ENCODE measurements at regions not wholly inside any gene's neighbourhood (a gene's known extent, or its start where the extent isn't known, plus 50 kb on each side); places are given as distances from the start of the nearest gene placed in this dataset.

- Histone ChIP-seq H3K9ac (no peak overlapping the region), H3K4me3 (ENCODE audit: low read depth in 2 of 2, low read length in 1 of 2) (no peak overlapping the region), H3K9me2 (no peaks in the 10 kb centered on the region), H2AFZ (ENCODE audit: low read depth) (no peak overlapping the region), H3K27me3 (ENCODE audit: insufficient read depth) (no peaks in the 10 kb centered on the region), H4K20me1 (ENCODE audit: insufficient read depth) (no peaks in the 10 kb centered on the region), H3K36me3 (replicated peaks in 1 of 2; ENCODE audit: control insufficient read depth in 1 of 2, insufficient read depth in 2 of 2, low read length in 1 of 2) (no peaks in the 10 kb centered on the region), H3K79me2 (ENCODE audit: insufficient read depth) (no peaks in the 10 kb centered on the region), H3F3A (replicated peaks; ENCODE audit: insufficient read depth) (no peaks in the 10 kb centered on the region), H3K27ac (ENCODE audit: low read depth in 2 of 2, low read length in 1 of 2) (no peak overlapping the region), H3K4me1 (ENCODE audit: control insufficient read depth in 1 of 2, insufficient read depth in 2 of 2, low read depth in 1 of 2, low read length in 1 of 2) (peaks cover 0 to 5% of the 10 kb centered on the region in 2 experiments; a peak in 2 of 4 replicates), H3K4me2 (no peak overlapping the region), H3K9me3 (no peaks in the 10 kb centered on the region)
- CTCF ChIA-PET = interaction anchor here (1.5 kb wide), 1 partner anchor 9 kb away, joined by 4 read pairs; no protein-coding TSS in a partner anchor
- DNase-seq = no peak
- POLR2A ChIA-PET = no interaction called here
- 92% methylated on average over 4 of the region's 4 CpGs for WGBS (ENCODE audit: low lambda C conversion rate)
- TF ChIP-seq JUND (IDR thresholded peaks at IDR 0.05) = no peak
- no peak for TF ChIP-seq TEAD4 (IDR thresholded peaks at IDR 0.05; ENCODE audit: borderline replicate concordance, insufficient read depth)
- TF ChIP-seq SIN3A (IDR thresholded peaks at IDR 0.05; ENCODE audit: borderline replicate concordance, low read depth, low read length) = no peak
- TF ChIP-seq IRF3 (IDR thresholded peaks at IDR 0.05; ENCODE audit: low read depth, low read length) = no peak
- TF ChIP-seq REST (IDR thresholded peaks at IDR 0.05; ENCODE audit: low read depth, low read length) = no peak
- no peak for TF ChIP-seq YY1 (IDR thresholded peaks at IDR 0.05; ENCODE audit: low read depth)
- TF ChIP-seq GATA2 (CRISPR knock-in tag; IDR thresholded peaks at IDR 0.05) = no peak
- no peak for TF ChIP-seq USF1 (IDR thresholded peaks at IDR 0.05; ENCODE audit: borderline replicate concordance, low read depth)
- no peak for TF ChIP-seq NFIC (IDR thresholded peaks at IDR 0.05; ENCODE audit: borderline replicate concordance)
- no peak for TF ChIP-seq MAX (IDR thresholded peaks at IDR 0.05; ENCODE audit: low read depth)
- no peak for TF ChIP-seq ELF1 (IDR thresholded peaks at IDR 0.05)
- no peak for TF ChIP-seq FOSL2 (IDR thresholded peaks at IDR 0.05; ENCODE audit: borderline replicate concordance, low read depth)
- TF ChIP-seq RXRA (IDR thresholded peaks at IDR 0.05; ENCODE audit: borderline replicate concordance, low read depth) = no peak
- no peak for TF ChIP-seq TAF1 (IDR thresholded peaks at IDR 0.05; ENCODE audit: borderline replicate concordance, low read depth, low read length)
- no peak for TF ChIP-seq CHD2 (IDR thresholded peaks at IDR 0.05; ENCODE audit: low read length, partially characterized antibody)
- TF ChIP-seq MXI1 (IDR thresholded peaks at IDR 0.05; ENCODE audit: low read depth, low read length) = no peak
- no peak for TF ChIP-seq FOXJ3 (CRISPR knock-in tag; IDR thresholded peaks at IDR 0.05)
These were observed 212.3 kb upstream of the DPYD start for GRCh38 chr1:98133131-98133530.
